Testis (tissue), 2 donors: ENCODE measurements at regions not wholly inside any gene's neighbourhood (a gene's known extent, or its start where the extent isn't known, plus 50 kb on each side); places are given as distances from the start of the nearest gene placed in this dataset.
"Not testable (repeated sequence)": the region's sequence is repeated elsewhere in the genome, so short reads cannot be mapped to it uniquely, and the experiment has no call there.

Source experiments
- DNase-seq: peaks from one replicate; pipeline ENCODE4 v3.0.0-alpha.2; 2019
- H3K27ac ChIP-seq, 2 donors: fragments of 200-600 bp; sonication (generic); one replicate each; pipeline ENCODE4 v1.5.1; 2019
- H3K27me3 ChIP-seq: fragments of 200-600 bp; sonication (generic); one replicate; pipeline ENCODE4 v1.5.1; 2019
- H3K36me3 ChIP-seq: fragments of 200-600 bp; sonication (generic); one replicate; pipeline ENCODE4 v1.5.1; 2017; ENCODE audit warnings: low read depth; ENCODE audit errors: missing control alignments
- H3K4me1 ChIP-seq: fragments of 200-600 bp; sonication (generic); one replicate; pipeline ENCODE4 v1.5.1; 2019
- H3K4me3 ChIP-seq, 2 donors: fragments of 200-600 bp; sonication (generic); one replicate each; pipeline ENCODE4 v1.5.1; 2017 to 2019
- H3K9me3 ChIP-seq: fragments of 200-600 bp; sonication (generic); one replicate; pipeline ENCODE4 v1.5.1; 2017
- CTCF ChIP-seq, 3 experiments: fragments of 450-650 bp in 2 of 3; fragments of 200-600 bp in 1 of 3; sonication (generic) in 1 of 3; IDR thresholded peaks; one replicate each; pipeline ENCODE4 v1.5.1; 2016 to 2019; ENCODE audit warnings: antibody characterized with exemption in 3 of 3, mild to moderate bottlenecking in 2 of 3, moderate library complexity in 1 of 3
- POLR2A ChIP-seq: fragments of 450-650 bp; IDR thresholded peaks from one replicate; pipeline ENCODE4 v1.6.1; 2017; ENCODE audit warnings: antibody characterized with exemption, mild to moderate bottlenecking, moderate library complexity
- WGBS, 2 donors: methylation state at CpG; one replicate each; pipeline ENCODE4 v1.1.5; 2018; 5-methylcytosine and 5-hydroxymethylcytosine counted together
- intact Hi-C: fragments of 100-400 bp; cut with DNase I; formaldehyde crosslinking; loops from one replicate; pipeline ENCODE4 v1.15.1; 2023; ENCODE audit warnings: low total_unique reads

- Histone ChIP-seq H3K4me3 (no peak overlapping the region), H3K36me3 (no peaks in the 10 kb centered on the region), H3K4me1 (no peaks in the 10 kb centered on the region), H3K9me3 (no peaks in the 10 kb centered on the region), H3K27me3 (no peaks in the 10 kb centered on the region), H3K27ac (no peak overlapping the region)
- intact Hi-C loops = no loop called here
- DNase-seq = no peak
- 68 to 70% methylated on average over 8 of the region's 8 CpGs for WGBS, 2 donors
- TF ChIP-seq POLR2A (no peak), CTCF (IDR thresholded peaks at IDR 0.05) (no peak)
Measured at GRCh38 chr15:26070095-26070532, 207.0 kb upstream of the ATP10A start.

- WGBS, 2 donors = 53 to 55% methylated on average over 1 of the region's 1 CpG
- intact Hi-C loops = no loop called here
- H3K4me3 ChIP-seq = no peak overlapping the region
- H3K27ac ChIP-seq = no peak overlapping the region
- H3K9me3 ChIP-seq = no peaks in the 10 kb centered on the region
- no peak for DNase-seq
- H3K27me3 ChIP-seq = no peaks in the 10 kb centered on the region
- no peaks in the 10 kb centered on the region for H3K36me3 ChIP-seq
- no peaks in the 10 kb centered on the region for H3K4me1 ChIP-seq
- TF ChIP-seq CTCF (IDR thresholded peaks at IDR 0.05) (no peak), POLR2A (no peak)
Measured at GRCh38 chr15:26069231-26069641, 206.1 kb upstream of the ATP10A start.

GRCh38 chr15:26066896-26067295 is 203.8 kb upstream of the ATP10A start:
- intact Hi-C loops = no loop called here
- H3K27me3 ChIP-seq = no peaks in the 10 kb centered on the region
- no peaks in the 10 kb centered on the region for H3K9me3 ChIP-seq
- WGBS, 2 donors = 33 to 43% methylated on average over 2 of the region's 2 CpGs
- no peaks in the 10 kb centered on the region for H3K36me3 ChIP-seq
- TF ChIP-seq CTCF (IDR thresholded peaks at IDR 0.05) = no peak
- no peak overlapping the region for H3K4me3 ChIP-seq
- H3K27ac ChIP-seq = no peak overlapping the region
- no peak for DNase-seq
- no peaks in the 10 kb centered on the region for H3K4me1 ChIP-seq

- Histone ChIP-seq H3K4me1 (no peaks in the 10 kb centered on the region), H3K36me3 (no peaks in the 10 kb centered on the region), H3K27me3 (no peaks in the 10 kb centered on the region), H3K27ac (no peak overlapping the region), H3K4me3 (no peak overlapping the region), H3K9me3 (no peaks in the 10 kb centered on the region)
- no peak for DNase-seq
- WGBS, 2 donors = 80 to 98% methylated on average over 2 of the region's 2 CpGs
- no peak for TF ChIP-seq CTCF (IDR thresholded peaks at IDR 0.05)
- TF ChIP-seq POLR2A = no peak
- intact Hi-C loops = no loop called here
Measured at GRCh38 chr15:26065723-26066122, 202.6 kb upstream of the ATP10A start.

GRCh38 chr15:26061248-26061647 is 198.1 kb upstream of the ATP10A start:
- intact Hi-C loops = no loop called here
- H3K27ac ChIP-seq = no peak overlapping the region
- 54 to 56% methylated on average over 4 of the region's 4 CpGs for WGBS, 2 donors

GRCh38 chr15:26056766-26057165 is 193.6 kb upstream of the ATP10A start:
- H3K4me1 ChIP-seq, H3K27ac ChIP-seq, DNase-seq, intact Hi-C loops, H3K27me3 ChIP-seq, H3K36me3 ChIP-seq, H3K9me3 ChIP-seq: not testable (repeated sequence)
- WGBS, 2 donors = 85% methylated on average over 4 to 29 of the region's 29 CpGs
- H3K4me3 ChIP-seq = peak overlapping the region in 1 of 2 donors; percentile 34

More at GRCh38 chr15:26061248-26061647, 198.1 kb upstream of the ATP10A start:
- Histone ChIP-seq H3K36me3 (no peaks in the 10 kb centered on the region), H3K27me3 (no peaks in the 10 kb centered on the region), H3K9me3 (peaks cover 4% of the 10 kb centered on the region), H3K4me1 (no peaks in the 10 kb centered on the region), H3K4me3 (no peak overlapping the region)
- no peak for DNase-seq
- TF ChIP-seq POLR2A = no peak
- no peak for TF ChIP-seq CTCF (IDR thresholded peaks at IDR 0.05)
